GM12878 (cell line): ENCODE measurements at regions not wholly inside any gene's neighbourhood (a gene's known extent, or its start where the extent isn't known, plus 50 kb on each side); places are given as distances from the start of the nearest gene placed in this dataset.

Source experiments
- ATAC-seq: fragments of 200-7000 bp; cut with Tn5 transposase; 3 replicates; pipeline ENCODE4 v1.9.1; 2020; ENCODE audit warnings: mild to moderate bottlenecking, moderate library complexity
- BruUV-seq: library from RNA; stranded (reverse); fragments of 400-500 nt; replicated peaks from 2 replicates; lab custom pipeline; 2021; lab: Mats Ljungman, UMichigan
- CTCF ChIA-PET: fragments of 300-600 bp; sonication (Branson Sonifier 250); formaldehyde crosslinking; extraction: SDS; loops from one replicate; lab custom pipeline; 2021; ENCODE audit warnings: inconsistent platforms; lab: Yijun Ruan, JAX
- POLR2A ChIA-PET: fragments of 350-600 bp; formaldehyde crosslinking; extraction: SDS; loops from one replicate; lab custom pipeline; 2021; ENCODE audit warnings: inconsistent platforms; lab: Charles Lee
- RAD21 ChIA-PET: fragments of 300-600 bp; sonication (Branson Sonifier 250); formaldehyde crosslinking; loops from one replicate; lab custom pipeline; 2023; ENCODE audit warnings: antibody characterized with exemption; ENCODE audit not compliant: unreplicated experiment; lab: Charles Lee
- SMC1A ChIA-PET: fragments of 300-600 bp; sonication (Branson Sonifier 250); formaldehyde crosslinking; loops from one replicate; lab custom pipeline; 2023; ENCODE audit not compliant: unreplicated experiment, uncharacterized antibody; lab: Charles Lee
- DNase-seq: peaks from one replicate; pipeline ENCODE4 v3.0.0-alpha.2; 2011; ENCODE audit warnings: low read depth, low spot score
- FAIRE-seq: peaks from 3 replicates; lab custom pipeline; 2011; peaks lifted over from hg19 to GRCh38; lab: Jason Lieb, UNC
- H2AFZ ChIP-seq: 2 replicates; pipeline ENCODE4 v1.6.0; 2011; ENCODE audit warnings: low read depth, low read length, control low read depth; ENCODE audit not compliant: control insufficient read depth
- H3K27ac ChIP-seq: 2 replicates; pipeline ENCODE4 v1.5.1; 2011; ENCODE audit warnings: control low read depth; ENCODE audit not compliant: control insufficient read depth, insufficient read depth
- H3K27me3 ChIP-seq, 2 experiments: replicated peaks in 1 of 2; 2 replicates each; pipeline versions ENCODE4 v1.6.0 to v1.6.1; 2011; ENCODE audit warnings: low read length in 1 of 2; ENCODE audit not compliant: control insufficient read depth in 2 of 2, insufficient read depth in 2 of 2
- H3K36me3 ChIP-seq, 2 experiments: 2 replicates each; pipeline ENCODE4 v1.5.1; 2011; ENCODE audit warnings: low read length in 1 of 2; ENCODE audit not compliant: control insufficient read depth in 2 of 2, insufficient read depth in 2 of 2
- H3K4me1 ChIP-seq: 2 replicates; pipeline ENCODE4 v1.6.1; 2011; ENCODE audit warnings: mild to moderate bottlenecking, low read length, moderate library complexity, mixed read lengths; ENCODE audit not compliant: control insufficient read depth, insufficient read depth
- H3K4me2 ChIP-seq: 2 replicates; pipeline ENCODE4 v1.6.0; 2011; ENCODE audit warnings: control low read depth; ENCODE audit not compliant: control insufficient read depth, insufficient read depth
- H3K4me3 ChIP-seq: fragments of 200-600 bp; sonication (generic); 2 replicates; pipeline ENCODE4 v1.5.1; 2016
- H3K79me2 ChIP-seq: 2 replicates; pipeline ENCODE4 v1.6.0; 2011; ENCODE audit warnings: low read length; ENCODE audit not compliant: control insufficient read depth, insufficient read depth
- H3K9ac ChIP-seq: 2 replicates; pipeline ENCODE4 v1.8.0; 2011; ENCODE audit warnings: low read length, control low read depth, mixed read lengths; ENCODE audit not compliant: control insufficient read depth, insufficient read depth
- H3K9me3 ChIP-seq: replicated peaks from 3 replicates; pipeline ENCODE4 v1.5.1; 2011; ENCODE audit warnings: mild to moderate bottlenecking, low read length; ENCODE audit not compliant: control insufficient read depth, insufficient read depth
- H4K20me1 ChIP-seq: 2 replicates; pipeline ENCODE4 v1.6.0; 2011; ENCODE audit not compliant: control insufficient read depth, insufficient read depth
- BRCA1 ChIP-seq: IDR thresholded peaks from 2 replicates; pipeline ENCODE4 v1.6.1; 2011; ENCODE audit warnings: low read depth, low read length, improper control_type of control experiment
- CTCF ChIP-seq, 3 experiments: IDR thresholded peaks in 2 of 3; conservative IDR thresholded peaks in 1 of 3; 2 replicates each; pipeline ENCODE4 v1.5.1; 2011; ENCODE audit warnings: low read depth in 3 of 3, low read length in 3 of 3, mild to moderate bottlenecking in 3 of 3, control low read depth in 2 of 3, moderate library complexity in 2 of 3, inconsistent platforms in 1 of 3, mixed read lengths in 1 of 3; ENCODE audit not compliant: control insufficient read depth in 2 of 3, insufficient read depth in 1 of 3; ENCODE audit errors: extremely low read depth in 1 of 3
- E2F4 ChIP-seq: IDR thresholded peaks from 2 replicates; pipeline ENCODE4 v1.6.1; 2012; ENCODE audit warnings: low read depth, low read length, improper control_type of control experiment
- ETV6 ChIP-seq, 2 experiments: fragments of 450-650 bp in 1 of 2; IDR thresholded peaks in 1 of 2; conservative IDR thresholded peaks in 1 of 2; 2 replicates each; pipeline ENCODE4 v1.6.1; 2014; ENCODE audit warnings: antibody characterized with exemption in 1 of 2, borderline replicate concordance in 1 of 2, low read depth in 1 of 2, mild to moderate bottlenecking in 1 of 2, moderate library complexity in 1 of 2
- HDAC2 ChIP-seq: fragments of 200-600 bp; sonication (generic); IDR thresholded peaks from 2 replicates; pipeline ENCODE4 v1.6.1; 2017
- KAT2A ChIP-seq: conservative IDR thresholded peaks from 2 replicates; pipeline ENCODE4 v1.6.1; 2011; ENCODE audit warnings: low read depth, low read length; ENCODE audit not compliant: control insufficient read depth
- MXI1 ChIP-seq: fragments of 150-350 bp; IDR thresholded peaks from 2 replicates; pipeline ENCODE4 v1.6.1; 2011; ENCODE audit warnings: low read depth, mild to moderate bottlenecking, inconsistent platforms, low read length, improper control_type of control experiment
- NFIC ChIP-seq: IDR thresholded peaks from 2 replicates; pipeline ENCODE4 v1.6.1; 2012; ENCODE audit warnings: low read depth, mild to moderate bottlenecking, inconsistent platforms, low read length, moderate library complexity
- NR2C1 ChIP-seq: fragments of 450-650 bp; IDR thresholded peaks from 2 replicates; pipeline ENCODE4 v1.6.1; 2017; ENCODE audit warnings: antibody characterized with exemption, mild to moderate bottlenecking, moderate library complexity
- RAD21 ChIP-seq: IDR thresholded peaks from 2 replicates; pipeline ENCODE4 v1.6.1; 2011; ENCODE audit warnings: mild to moderate bottlenecking, low read depth, low read length, moderate library complexity; ENCODE audit not compliant: insufficient read depth
- RCOR1 ChIP-seq: conservative IDR thresholded peaks from 2 replicates; pipeline ENCODE4 v1.6.1; 2012; ENCODE audit warnings: low read depth, low read length, improper control_type of control experiment
- SMAD1 ChIP-seq: fragments of 450-650 bp; IDR thresholded peaks from 2 replicates; pipeline ENCODE4 v1.6.1; 2018; ENCODE audit warnings: mild to moderate bottlenecking, low read depth; ENCODE audit not compliant: partially characterized antibody
- SUZ12 ChIP-seq: fragments of 200-600 bp; sonication (generic); IDR thresholded peaks from one replicate; pipeline ENCODE4 v1.6.1; 2018; ENCODE audit warnings: antibody characterized with exemption, mild to moderate bottlenecking; ENCODE audit not compliant: unreplicated experiment
- WRNIP1 ChIP-seq: IDR thresholded peaks from 2 replicates; pipeline ENCODE4 v1.6.1; 2011; ENCODE audit warnings: low read depth, low read length, improper control_type of control experiment, borderline replicate concordance
- YY1 ChIP-seq: IDR thresholded peaks from 2 replicates; pipeline ENCODE4 v1.6.1; 2011; ENCODE audit warnings: low read depth, mild to moderate bottlenecking, low read length
- ZNF217 ChIP-seq: fragments of 450-650 bp; IDR thresholded peaks from 2 replicates; pipeline ENCODE4 v1.6.1; 2017; ENCODE audit warnings: antibody characterized with exemption, mild to moderate bottlenecking
- ZNF24 ChIP-seq: fragments of 450-650 bp; IDR thresholded peaks from 2 replicates; pipeline ENCODE4 v1.6.1; 2017; ENCODE audit warnings: antibody characterized with exemption, mild to moderate bottlenecking
- ZNF384 ChIP-seq: IDR thresholded peaks from 2 replicates; pipeline ENCODE4 v1.6.1; 2012; ENCODE audit warnings: low read depth, mild to moderate bottlenecking, low read length, improper control_type of control experiment, borderline replicate concordance
- WGBS: methylation state at CpG from one replicate; pipeline ENCODE4 v1.1.6; 2016; ENCODE audit warnings: low lambda C conversion rate; ENCODE audit not compliant: insufficient replicate concordance, insufficient coverage; ENCODE audit errors: missing lambda C conversion rate; 5-methylcytosine and 5-hydroxymethylcytosine counted together
- in situ Hi-C: fragments of 300-500 bp; cut with MboI; formaldehyde crosslinking; loops from 9 replicates; pipeline ENCODE4 v1.14.3; 2018; ENCODE audit warnings: mixed read lengths
- intact Hi-C: fragments of 100-400 bp; cut with micrococcal nuclease; formaldehyde crosslinking; loops from one replicate; pipeline ENCODE4 v1.14.2; 2022; ENCODE audit not compliant: unreplicated experiment
- TF ChIP-seq, protein P1 (sequence below): fragments of 450-650 bp; conservative IDR thresholded peaks from 2 replicates; pipeline ENCODE4 v1.6.1; 2017; ENCODE audit warnings: mild to moderate bottlenecking, moderate library complexity

DNA sequence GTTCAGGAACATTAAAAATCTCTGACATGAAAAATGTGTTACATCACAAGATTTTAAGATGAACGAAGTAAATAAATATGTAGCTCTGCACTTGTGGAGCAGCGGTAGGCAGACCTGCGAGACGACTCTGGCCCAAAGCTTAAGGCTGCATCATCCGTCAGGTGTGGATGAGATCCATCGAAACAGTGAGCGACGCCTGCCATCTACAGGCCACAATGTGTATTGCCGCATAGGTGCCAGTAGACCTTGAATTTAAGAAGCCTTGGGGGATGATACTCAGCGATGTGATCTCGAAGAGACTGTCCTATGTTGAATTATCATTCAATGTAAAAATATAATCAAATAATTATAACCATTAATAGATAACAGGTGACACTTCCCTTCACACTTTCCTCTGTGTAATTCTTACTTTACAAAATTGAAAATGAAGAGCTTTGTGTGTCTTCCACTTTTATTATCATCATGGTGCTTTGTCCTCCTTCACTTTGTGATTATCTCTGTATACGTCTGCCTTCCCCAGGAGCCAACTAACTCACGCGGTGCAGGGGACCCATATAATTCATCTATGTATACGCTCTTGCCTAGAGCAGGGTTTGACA is 851.0 kb downstream of the RAB28 start (continued):
- TF ChIP-seq E2F4, result no peak
- no peak for TF ChIP-seq KAT2A
- no peak for TF ChIP-seq ETV6 (conservative IDR thresholded peaks at IDR 0.05 in 1 of 2, IDR thresholded peaks at IDR 0.05 in 1 of 2; ENCODE audit: borderline replicate concordance in 1 of 2, low read depth in 1 of 2)
- peak; percentile 94 for TF ChIP-seq RAD21
- no peak for TF ChIP-seq ZNF24
- TF ChIP-seq CTCF (IDR thresholded peaks at IDR 0.05 in 2 of 3, conservative IDR thresholded peaks at IDR 0.05 in 1 of 3; ENCODE audit: control insufficient read depth in 2 of 3, extremely low read depth in 1 of 3, insufficient read depth in 1 of 3, low read depth in 3 of 3, low read length in 3 of 3), result peak; percentile 85 to 92 (median 85)
- TF ChIP-seq WRNIP1, result no peak

DNA sequence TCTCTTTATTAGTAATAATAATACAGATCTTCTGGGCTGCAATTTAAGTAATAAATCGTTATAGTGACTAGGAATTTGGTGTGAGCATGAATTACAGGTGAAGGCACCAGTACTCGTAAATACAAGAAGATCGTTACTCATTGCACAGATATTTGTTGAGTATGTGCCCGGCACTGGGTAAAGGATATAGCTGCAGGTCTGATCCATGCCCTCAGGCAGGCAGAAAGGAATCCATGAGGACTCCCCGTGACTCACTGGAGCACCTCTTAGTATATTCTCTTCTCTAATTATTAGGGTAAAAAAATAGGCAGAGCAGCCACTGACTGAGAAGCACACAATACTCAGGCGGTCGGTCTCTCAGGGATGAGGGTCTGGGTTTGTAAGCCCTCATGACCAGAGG is 868.3 kb downstream of the RAB28 start:
- no peaks in the 10 kb centered on the region for H3K36me3 ChIP-seq
- FAIRE-seq (no peak), DNase-seq (no peak), ATAC-seq (no peak)
- ChIA-PET SMC1A (no interaction called here), CTCF (no interaction called here), RAD21 (no interaction called here), POLR2A (no interaction called here)
- no peaks in the 10 kb centered on the region for H3K27me3 ChIP-seq
- H3K27ac ChIP-seq, result no peak overlapping the region
- H3K9me3 ChIP-seq, result no peaks in the 10 kb centered on the region
- H3K9ac ChIP-seq, result no peak overlapping the region
- no peak overlapping the region for H3K4me3 ChIP-seq
- in situ Hi-C loops, result no loop called here
- no peaks in the 10 kb centered on the region for H3K79me2 ChIP-seq
- intact Hi-C loops, result no loop called here
- no TSS peak for BruUV-seq
- no peaks in the 10 kb centered on the region for H4K20me1 ChIP-seq
- no peaks in the 10 kb centered on the region for H3K4me1 ChIP-seq
- no peak overlapping the region for H2AFZ ChIP-seq
- 36% methylated on average over 7 of the region's 7 CpGs for WGBS
- H3K4me2 ChIP-seq, result no peak overlapping the region
- TF ChIP-seq ETV6 (conservative IDR thresholded peaks at IDR 0.05 in 1 of 2, IDR thresholded peaks at IDR 0.05 in 1 of 2; ENCODE audit: borderline replicate concordance in 1 of 2, low read depth in 1 of 2), result no peak
- no peak for TF ChIP-seq NFIC
- TF ChIP-seq, protein P1, sequence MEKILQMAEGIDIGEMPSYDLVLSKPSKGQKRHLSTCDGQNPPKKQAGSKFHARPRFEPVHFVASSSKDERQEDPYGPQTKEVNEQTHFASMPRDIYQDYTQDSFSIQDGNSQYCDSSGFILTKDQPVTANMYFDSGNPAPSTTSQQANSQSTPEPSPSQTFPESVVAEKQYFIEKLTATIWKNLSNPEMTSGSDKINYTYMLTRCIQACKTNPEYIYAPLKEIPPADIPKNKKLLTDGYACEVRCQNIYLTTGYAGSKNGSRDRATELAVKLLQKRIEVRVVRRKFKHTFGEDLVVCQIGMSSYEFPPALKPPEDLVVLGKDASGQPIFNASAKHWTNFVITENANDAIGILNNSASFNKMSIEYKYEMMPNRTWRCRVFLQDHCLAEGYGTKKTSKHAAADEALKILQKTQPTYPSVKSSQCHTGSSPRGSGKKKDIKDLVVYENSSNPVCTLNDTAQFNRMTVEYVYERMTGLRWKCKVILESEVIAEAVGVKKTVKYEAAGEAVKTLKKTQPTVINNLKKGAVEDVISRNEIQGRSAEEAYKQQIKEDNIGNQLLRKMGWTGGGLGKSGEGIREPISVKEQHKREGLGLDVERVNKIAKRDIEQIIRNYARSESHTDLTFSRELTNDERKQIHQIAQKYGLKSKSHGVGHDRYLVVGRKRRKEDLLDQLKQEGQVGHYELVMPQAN, result no peak
- no peak for TF ChIP-seq RCOR1
- no peak for TF ChIP-seq RAD21
- TF ChIP-seq ZNF24, result no peak
- TF ChIP-seq SMAD1, result no peak
- TF ChIP-seq YY1, result no peak
- no peak for TF ChIP-seq SUZ12
- TF ChIP-seq ZNF384, result no peak
- TF ChIP-seq HDAC2, result no peak
- no peak for TF ChIP-seq ZNF217
- no peak for TF ChIP-seq MXI1
- TF ChIP-seq BRCA1, result no peak
- TF ChIP-seq NR2C1, result no peak
